SKM-1 (cell line): ENCODE measurements at regions not wholly inside any gene's neighbourhood (a gene's known extent, or its start where the extent isn't known, plus 50 kb on each side); places are given as distances from the start of the nearest gene placed in this dataset.

Experiments used
- DNase-seq: peaks from one replicate; lab custom pipeline; 2025; ENCODE audit not compliant: unreplicated experiment; lab: John Stamatoyannopoulos, UW

- no peak for DNase-seq
These were observed 545.6 kb upstream of the ZNF385D start for GRCh38 chr3:22296601-22297000.

- no peak for DNase-seq
These were observed 546.4 kb upstream of the ZNF385D start for GRCh38 chr3:22297436-22297835.

GRCh38 chr3:22306454-22306853 lies 555.4 kb upstream of the ZNF385D start:
- no peak for DNase-seq

- no peak for DNase-seq
These were observed 557.9 kb upstream of the ZNF385D start for GRCh38 chr3:22308871-22309270.

- DNase-seq = no peak
These were observed 564.9 kb upstream of the ZNF385D start for GRCh38 chr3:22315925-22316324.

- DNase-seq = no peak
These were observed 567.3 kb upstream of the ZNF385D start for GRCh38 chr3:22318325-22318724.

- DNase-seq = no peak
These were observed 568.4 kb upstream of the ZNF385D start for GRCh38 chr3:22319446-22319845.

GRCh38 chr3:22322861-22323260 lies 571.9 kb upstream of the ZNF385D start:
- no peak for DNase-seq

GRCh38 chr3:22326305-22326704 lies 575.3 kb upstream of the ZNF385D start:
- DNase-seq = no peak

- no peak for DNase-seq
These were observed 584.0 kb upstream of the ZNF385D start for GRCh38 chr3:22334996-22335395.

- no peak for DNase-seq
These were observed 598.3 kb upstream of the ZNF385D start for GRCh38 chr3:22349215-22349851.

GRCh38 chr3:22351806-22352205 lies 600.8 kb upstream of the ZNF385D start:
- DNase-seq = no peak

- DNase-seq = no peak
These were observed 602.1 kb upstream of the ZNF385D start for GRCh38 chr3:22353126-22353525.

GRCh38 chr3:22358334-22358733 lies 607.3 kb upstream of the ZNF385D start:
- DNase-seq = no peak

- no peak for DNase-seq
These were observed 609.2 kb upstream of the ZNF385D start for GRCh38 chr3:22360164-22360563.

- DNase-seq = no peak
These were observed 610.0 kb upstream of the ZNF385D start for GRCh38 chr3:22360970-22361369.

GRCh38 chr3:22361521-22361920 lies 610.5 kb upstream of the ZNF385D start:
- no peak for DNase-seq

GRCh38 chr3:22364851-22365250 lies 613.8 kb upstream of the ZNF385D start:
- no peak for DNase-seq

GRCh38 chr3:22366781-22367180 lies 615.8 kb upstream of the ZNF385D start:
- DNase-seq = no peak

GRCh38 chr3:22371036-22371435 lies 620.0 kb upstream of the ZNF385D start:
- DNase-seq = no peak

GRCh38 chr3:22371607-22372291 lies 620.7 kb upstream of the ZNF385D start:
- no peak for DNase-seq

- no peak for DNase-seq
These were observed 621.5 kb upstream of the ZNF385D start for GRCh38 chr3:22372292-22373062.
